ENCODE measurements at regions not wholly inside any gene's neighbourhood (a gene's known extent, or its start where the extent isn't known, plus 50 kb on each side); places are given as distances from the start of the nearest gene placed in this dataset.

DNA sequence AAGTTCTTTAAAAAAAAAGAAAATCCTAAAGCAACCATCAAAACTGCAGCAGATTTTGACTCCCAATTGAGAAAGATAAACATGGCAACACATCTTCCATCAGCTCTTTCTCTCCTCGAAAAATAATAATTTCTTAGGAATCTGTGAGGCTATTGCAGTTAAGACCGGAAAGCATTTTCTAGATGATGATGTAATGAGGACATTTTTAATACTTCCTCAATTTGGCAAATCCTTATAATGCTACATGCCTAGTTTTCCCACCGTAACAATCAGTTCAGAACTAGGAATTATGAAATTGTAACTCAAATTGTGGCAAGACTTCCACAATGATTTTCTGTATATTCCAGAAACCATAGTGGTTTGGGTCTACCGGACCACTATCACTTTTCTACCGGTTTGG lies 180.9 kb upstream of the PDE3A start:
- ChIA-PET POLR2A (no interaction called here), CTCF (ENCODE audit: low intra/inter-chr PET ratio) (no interaction called here)
- Histone ChIP-seq H3K4me1 (replicated peaks in 1 of 2; ENCODE audit: control insufficient read depth in 2 of 2, insufficient read depth in 2 of 2, low read length in 2 of 2) (no peaks in the 10 kb centered on the region), H2AFZ (ENCODE audit: low read depth, low read length) (no peak overlapping the region), H3K27ac (ENCODE audit: extremely low read depth, low read depth, low read length) (no peak overlapping the region), H3K9me1 (ENCODE audit: control insufficient read depth, insufficient read depth, low read length) (no peaks in the 10 kb centered on the region), H3K4me2 (ENCODE audit: insufficient read depth, low read length) (no peak overlapping the region), H3K9me3 (replicated peaks; ENCODE audit: control insufficient read depth, insufficient read depth, low read depth, low read length) (no peaks in the 10 kb centered on the region), H3K4me3 (no peak overlapping the region), H3K9ac (ENCODE audit: insufficient read depth in 1 of 2, low read depth in 2 of 2, low read length in 2 of 2) (no peak overlapping the region), H4K20me1 (replicated peaks; ENCODE audit: control insufficient read depth, insufficient read depth, low read length) (no peaks in the 10 kb centered on the region), H3K36me3 (ENCODE audit: control insufficient read depth, insufficient read depth, low read length) (no peaks in the 10 kb centered on the region), H3K79me2 (ENCODE audit: control insufficient read depth, insufficient read depth, low read length) (no peaks in the 10 kb centered on the region), H3K27me3 (ENCODE audit: control insufficient read depth in 2 of 2, insufficient read depth in 2 of 2, low read length in 2 of 2) (no peaks in the 10 kb centered on the region)
- in situ Hi-C loops (cut with MboI), result no loop called here
- 2% methylated on average over 5 of the region's 5 CpGs for WGBS (ENCODE audit: insufficient coverage, low coverage, missing lambda C conversion rate)
- ATAC-seq (no peak), FAIRE-seq (no peak), DNase-seq (ENCODE audit: extremely low read depth in 1 of 4, low spot score in 3 of 4) (no peak)
- BruUV-seq (replicated peaks), result no TSS peak
- TF ChIP-seq RBM14 (IDR thresholded peaks at IDR 0.05; ENCODE audit: borderline replicate concordance, insufficient read depth, low read depth, low read length), result no peak
- intact Hi-C loops (cut with micrococcal nuclease), result no loop called here

DNA sequence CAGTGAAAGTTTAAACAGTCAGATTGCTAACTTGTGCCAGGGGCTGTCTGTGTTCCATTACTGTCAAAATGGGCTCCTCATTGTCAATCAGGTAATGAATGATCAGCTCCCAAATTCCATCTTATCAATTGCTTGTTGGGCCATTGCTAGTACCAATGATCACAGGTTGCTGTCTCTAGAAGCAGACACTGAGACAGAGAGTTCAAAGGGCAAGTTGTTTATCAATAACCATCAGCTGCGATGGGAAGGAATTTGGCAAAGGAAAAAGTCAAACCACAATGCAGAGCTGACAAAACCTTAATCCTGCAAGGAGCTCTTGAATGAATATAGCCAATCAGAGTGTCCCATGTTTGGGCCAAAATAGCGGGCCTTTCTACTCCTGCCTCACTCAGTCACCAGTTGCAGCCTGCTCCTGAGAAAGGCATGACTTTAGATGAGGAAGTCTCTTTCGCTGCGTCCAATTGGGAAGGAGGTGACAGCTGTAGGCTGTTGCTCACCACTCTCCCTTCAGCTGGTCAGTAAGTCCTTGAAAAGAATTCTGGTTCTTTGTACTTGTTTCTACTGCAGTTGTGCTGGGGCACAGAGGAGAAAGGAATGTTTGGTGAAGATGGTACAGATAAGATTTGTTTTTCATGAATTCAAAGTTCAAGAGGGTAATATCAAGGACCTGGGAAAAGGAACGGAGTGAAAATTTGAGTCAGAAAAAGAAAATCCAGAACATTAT lies 179.2 kb upstream of the PDE3A start:
- POLR2A ChIA-PET, result no interaction called here
- intact Hi-C loops (cut with micrococcal nuclease), result no loop called here
- no peak overlapping the region for H2AFZ ChIP-seq (ENCODE audit: low read depth, low read length)
- no peak overlapping the region for H3K27ac ChIP-seq (ENCODE audit: extremely low read depth, low read depth, low read length)
- no peaks in the 10 kb centered on the region for H3K27me3 ChIP-seq (ENCODE audit: control insufficient read depth in 2 of 2, insufficient read depth in 2 of 2, low read length in 2 of 2)
- BruUV-seq (replicated peaks), result no TSS peak
- H4K20me1 ChIP-seq (replicated peaks; ENCODE audit: control insufficient read depth, insufficient read depth, low read length), result no peaks in the 10 kb centered on the region
- DNase-seq (ENCODE audit: extremely low read depth in 1 of 4, low spot score in 3 of 4) (no peak), ATAC-seq (no peak), FAIRE-seq (no peak)
- H3K79me2 ChIP-seq (ENCODE audit: control insufficient read depth, insufficient read depth, low read length), result no peaks in the 10 kb centered on the region
- WGBS (ENCODE audit: insufficient coverage, low coverage, missing lambda C conversion rate), result 0% methylated on average over 3 of the region's 5 CpGs
- H3K36me3 ChIP-seq (ENCODE audit: control insufficient read depth, insufficient read depth, low read length), result no peaks in the 10 kb centered on the region
- H3K9ac ChIP-seq (ENCODE audit: insufficient read depth in 1 of 2, low read depth in 2 of 2, low read length in 2 of 2), result no peak overlapping the region
- no peak overlapping the region for H3K4me3 ChIP-seq
- H3K4me1 ChIP-seq (replicated peaks in 1 of 2; ENCODE audit: control insufficient read depth in 2 of 2, insufficient read depth in 2 of 2, low read length in 2 of 2), result no peaks in the 10 kb centered on the region
- no peaks in the 10 kb centered on the region for H3K9me3 ChIP-seq (replicated peaks; ENCODE audit: control insufficient read depth, insufficient read depth, low read depth, low read length)
- H3K9me1 ChIP-seq (ENCODE audit: control insufficient read depth, insufficient read depth, low read length), result no peaks in the 10 kb centered on the region
- H3K4me2 ChIP-seq (ENCODE audit: insufficient read depth, low read length), result no peak overlapping the region
- in situ Hi-C loops (cut with MboI), result no loop called here
- CTCF ChIA-PET (ENCODE audit: low intra/inter-chr PET ratio), result no interaction called here
- TF ChIP-seq ZC3H4 (CRISPR knock-in tag; IDR thresholded peaks at IDR 0.05; ENCODE audit: borderline replicate concordance) (no peak), SMARCA5 (IDR thresholded peaks at IDR 0.05) (no peak)
- TF ChIP-seq, protein P1, sequence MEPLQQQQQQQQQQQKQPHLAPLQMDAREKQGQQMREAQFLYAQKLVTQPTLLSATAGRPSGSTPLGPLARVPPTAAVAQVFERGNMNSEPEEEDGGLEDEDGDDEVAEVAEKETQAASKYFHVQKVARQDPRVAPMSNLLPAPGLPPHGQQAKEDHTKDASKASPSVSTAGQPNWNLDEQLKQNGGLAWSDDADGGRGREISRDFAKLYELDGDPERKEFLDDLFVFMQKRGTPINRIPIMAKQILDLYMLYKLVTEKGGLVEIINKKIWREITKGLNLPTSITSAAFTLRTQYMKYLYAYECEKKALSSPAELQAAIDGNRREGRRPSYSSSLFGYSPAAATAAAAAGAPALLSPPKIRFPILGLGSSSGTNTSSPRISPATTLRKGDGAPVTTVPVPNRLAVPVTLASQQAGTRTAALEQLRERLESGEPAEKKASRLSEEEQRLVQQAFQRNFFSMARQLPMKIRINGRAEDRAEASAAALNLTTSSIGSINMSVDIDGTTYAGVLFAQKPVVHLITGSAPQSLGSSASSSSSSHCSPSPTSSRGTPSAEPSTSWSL (CRISPR knock-in tag; IDR thresholded peaks at IDR 0.05; ENCODE audit: borderline replicate concordance), result no peak
- TF ChIP-seq, protein P2, sequence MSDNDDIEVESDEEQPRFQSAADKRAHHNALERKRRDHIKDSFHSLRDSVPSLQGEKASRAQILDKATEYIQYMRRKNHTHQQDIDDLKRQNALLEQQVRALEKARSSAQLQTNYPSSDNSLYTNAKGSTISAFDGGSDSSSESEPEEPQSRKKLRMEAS (CRISPR knock-in tag; IDR thresholded peaks at IDR 0.05), result no peak
- TF ChIP-seq, protein P3, sequence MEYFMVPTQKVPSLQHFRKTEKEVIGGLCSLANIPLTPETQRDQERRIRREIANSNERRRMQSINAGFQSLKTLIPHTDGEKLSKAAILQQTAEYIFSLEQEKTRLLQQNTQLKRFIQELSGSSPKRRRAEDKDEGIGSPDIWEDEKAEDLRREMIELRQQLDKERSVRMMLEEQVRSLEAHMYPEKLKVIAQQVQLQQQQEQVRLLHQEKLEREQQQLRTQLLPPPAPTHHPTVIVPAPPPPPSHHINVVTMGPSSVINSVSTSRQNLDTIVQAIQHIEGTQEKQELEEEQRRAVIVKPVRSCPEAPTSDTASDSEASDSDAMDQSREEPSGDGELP (CRISPR knock-in tag; IDR thresholded peaks at IDR 0.05; ENCODE audit: borderline replicate concordance), result no peak

Data from K562 (cell line).